ENCODE measurements at regions not wholly inside any gene's neighbourhood (a gene's known extent, or its start where the extent isn't known, plus 50 kb on each side); places are given as distances from the start of the nearest gene placed in this dataset.

- TF ChIP-seq CTCF (IDR thresholded peaks at IDR 0.05) (no peak), POLR2A (IDR thresholded peaks at IDR 0.05) (no peak), POLR2AphosphoS5 (IDR thresholded peaks at IDR 0.05) (no peak)
Measured at GRCh38 chr12:86948851-86949250, 692.7 kb upstream of the MGAT4C start.

Data from transverse colon (tissue), 4 donors.